Activated naive CD8-positive, alpha-beta T cell treated with anti-CD3 and anti-CD28 coated beads for 36 hours (primary cell): ENCODE measurements at regions not wholly inside any gene's neighbourhood (a gene's known extent, or its start where the extent isn't known, plus 50 kb on each side); places are given as distances from the start of the nearest gene placed in this dataset.
"Not testable (repeated sequence)": the region's sequence is repeated elsewhere in the genome, so short reads cannot be mapped to it uniquely, and the experiment has no call there.

Experiments
- DNase-seq: peaks from one replicate; pipeline ENCODE4 v3.0.0; 2021
- H3K27ac Mint-ChIP-seq: one replicate; pipeline ENCODE4 v1.8.0; 2022; ENCODE audit warnings: mild to moderate bottlenecking, moderate library complexity, mixed read lengths
- H3K27me3 Mint-ChIP-seq: one replicate; pipeline ENCODE4 v1.8.0; 2022; ENCODE audit warnings: mild to moderate bottlenecking, mixed read lengths
- H3K36me3 Mint-ChIP-seq: one replicate; pipeline ENCODE4 v1.8.0; 2021; ENCODE audit warnings: mild to moderate bottlenecking, mixed read lengths
- H3K4me1 Mint-ChIP-seq: one replicate; pipeline ENCODE4 v1.8.0; 2021; ENCODE audit warnings: mixed read lengths
- H3K4me3 Mint-ChIP-seq: one replicate; pipeline ENCODE4 v1.8.0; 2022; ENCODE audit warnings: mild to moderate bottlenecking, moderate library complexity, mixed read lengths
- H3K9me3 Mint-ChIP-seq: one replicate; pipeline ENCODE4 v1.8.0; 2022; ENCODE audit warnings: mixed read lengths

DNA sequence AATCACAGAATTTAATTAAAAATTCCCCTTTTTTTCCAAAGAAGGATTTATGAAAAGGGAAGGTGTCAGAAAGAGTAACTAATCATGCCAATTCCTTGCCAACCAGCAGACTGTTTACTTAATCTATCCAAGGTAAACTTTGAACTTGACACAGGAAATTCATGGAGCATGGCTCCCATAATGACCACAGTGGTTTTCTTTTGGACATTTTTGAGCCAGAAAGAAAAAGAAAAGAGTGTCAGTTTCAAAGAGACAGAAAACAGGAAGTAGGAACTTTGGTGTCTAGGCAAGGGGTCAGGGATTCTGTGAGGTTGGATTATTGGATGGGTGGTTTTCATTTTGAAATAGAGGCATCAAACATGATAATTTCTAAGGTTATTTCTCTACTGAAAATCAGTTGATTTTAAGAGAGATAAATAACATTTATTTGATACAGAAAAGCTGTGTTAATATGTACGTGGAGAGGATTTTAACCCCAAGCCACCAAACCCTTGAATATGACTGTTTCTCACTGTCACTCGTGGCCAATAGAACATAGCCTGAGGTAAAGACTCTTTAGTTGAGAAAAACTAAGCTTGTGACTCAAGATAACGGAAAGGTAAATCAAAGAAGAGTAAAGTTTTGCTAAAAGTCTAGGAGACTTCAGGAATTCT, 196.1 kb downstream of the TTC6 start:
- H3K9me3 Mint-ChIP-seq: no peaks in the 10 kb centered on the region
- no peak overlapping the region for H3K27ac Mint-ChIP-seq

DNA sequence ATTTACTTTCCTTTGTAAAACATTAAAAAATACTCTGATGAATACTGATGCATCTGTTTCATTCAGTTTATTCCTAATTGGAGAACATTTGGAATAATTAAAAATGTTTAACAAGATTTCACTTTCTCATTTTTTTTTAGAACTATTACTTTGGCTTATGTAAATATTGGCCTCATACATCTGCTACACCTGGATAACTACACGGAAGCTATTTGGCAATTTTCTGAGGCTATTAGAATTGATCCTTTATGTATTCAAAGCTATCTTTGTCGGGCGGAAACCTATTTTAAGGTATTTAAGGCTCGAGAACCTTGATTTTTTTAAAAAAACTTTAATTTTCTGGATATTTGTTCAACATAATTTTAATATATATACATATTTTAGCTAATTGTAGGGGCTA, 196.7 kb downstream of the TTC6 start:
- Mint-ChIP-seq H3K27me3 (no peaks in the 10 kb centered on the region), H3K4me1 (no peaks in the 10 kb centered on the region), H3K36me3 (no peaks in the 10 kb centered on the region), H3K4me3 (no peak overlapping the region), H3K9me3 (no peaks in the 10 kb centered on the region), H3K27ac (no peak overlapping the region)
- DNase-seq: no peak

More for the DNA sequence above, 196.1 kb downstream of the TTC6 start:
- Mint-ChIP-seq H3K27me3 (no peaks in the 10 kb centered on the region), H3K36me3 (no peaks in the 10 kb centered on the region), H3K4me1 (no peaks in the 10 kb centered on the region), H3K4me3 (no peak overlapping the region)
- DNase-seq: no peak

DNA sequence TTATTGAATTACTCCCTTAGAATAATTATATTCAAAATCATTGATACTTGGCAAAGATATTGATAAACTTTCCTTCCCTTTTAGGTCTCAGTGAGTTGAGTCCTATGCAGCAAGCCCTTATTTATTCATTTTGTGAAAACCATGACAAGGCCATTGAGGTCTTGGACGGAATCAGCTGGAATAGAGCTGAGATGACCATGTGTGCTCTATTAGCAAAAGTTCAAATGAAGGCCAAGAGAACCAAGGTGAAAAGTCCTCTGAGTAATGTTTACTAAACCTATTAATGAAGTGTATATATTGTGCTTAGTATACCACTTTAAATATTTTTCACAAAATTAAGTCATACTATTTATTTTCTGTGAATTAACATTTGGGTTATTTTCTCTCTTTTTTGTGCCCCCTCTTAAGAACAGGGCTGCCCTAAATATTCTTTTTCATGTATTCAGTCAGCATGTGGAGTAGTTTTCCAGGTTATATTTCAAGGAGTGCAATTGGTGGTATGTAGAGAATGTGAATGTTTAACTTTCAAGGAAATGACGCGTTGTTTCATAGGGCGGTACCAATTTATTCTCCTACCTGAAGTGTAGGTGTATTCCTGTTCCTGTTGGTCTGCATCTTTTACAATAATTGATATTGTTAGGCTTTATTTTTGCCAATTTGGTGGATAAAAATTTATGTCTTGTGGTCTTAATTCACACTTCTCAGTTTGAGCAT, 201.4 kb downstream of the TTC6 start:
- Mint-ChIP-seq H3K36me3 (no peaks in the 10 kb centered on the region), H3K4me3 (no peak overlapping the region), H3K27me3 (no peaks in the 10 kb centered on the region), H3K27ac (no peak overlapping the region), H3K4me1 (no peaks in the 10 kb centered on the region), H3K9me3 (no peaks in the 10 kb centered on the region)
- DNase-seq: no peak

DNA sequence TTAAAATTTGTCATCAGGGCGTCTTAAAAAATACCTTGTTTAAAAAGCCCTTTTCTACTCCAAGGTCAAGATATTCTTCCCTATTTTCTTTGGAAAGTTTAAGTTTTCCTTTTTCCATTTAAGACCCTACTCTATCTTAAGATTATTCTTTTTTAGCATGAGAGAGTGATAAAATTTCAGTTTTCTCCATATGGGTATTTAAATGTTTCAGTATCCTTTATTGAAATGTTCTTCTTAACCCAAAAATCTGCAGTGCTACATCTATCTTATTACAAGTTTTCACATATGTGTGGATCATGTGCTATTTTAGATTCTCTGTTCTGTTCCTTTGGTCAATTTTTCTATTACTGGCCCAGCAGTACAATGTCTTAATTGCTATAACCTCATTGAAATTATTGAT, 202.2 kb downstream of the TTC6 start:
- H3K4me3 Mint-ChIP-seq: no peak overlapping the region
- H3K27ac Mint-ChIP-seq: no peak overlapping the region
- no peak for DNase-seq
- no peaks in the 10 kb centered on the region for H3K27me3 Mint-ChIP-seq
- H3K4me1 Mint-ChIP-seq: no peaks in the 10 kb centered on the region
- no peaks in the 10 kb centered on the region for H3K9me3 Mint-ChIP-seq
- H3K36me3 Mint-ChIP-seq: no peaks in the 10 kb centered on the region

DNA sequence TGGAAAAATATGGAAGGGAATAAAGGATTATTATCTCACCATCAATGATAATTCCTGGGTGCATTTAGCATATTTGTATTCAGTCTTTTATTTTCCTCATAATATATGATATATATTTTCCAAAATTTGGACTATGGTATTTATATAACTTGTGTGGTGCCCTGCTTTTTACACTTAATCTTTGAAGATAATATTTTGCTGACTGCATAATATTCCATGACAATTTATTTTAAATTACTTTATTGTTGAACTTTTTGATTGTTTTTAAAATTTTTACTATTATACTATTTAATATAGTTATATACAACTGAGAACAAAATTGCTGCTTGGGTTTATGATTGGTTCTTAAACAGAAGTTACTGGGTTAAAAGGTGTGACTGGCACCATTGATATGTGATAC, 212.3 kb downstream of the TTC6 start:
- Mint-ChIP-seq H3K36me3 (no peaks in the 10 kb centered on the region), H3K27ac (no peak overlapping the region), H3K4me1 (no peaks in the 10 kb centered on the region), H3K4me3 (no peak overlapping the region), H3K9me3 (no peaks in the 10 kb centered on the region), H3K27me3 (no peaks in the 10 kb centered on the region)
- DNase-seq: no peak

DNA sequence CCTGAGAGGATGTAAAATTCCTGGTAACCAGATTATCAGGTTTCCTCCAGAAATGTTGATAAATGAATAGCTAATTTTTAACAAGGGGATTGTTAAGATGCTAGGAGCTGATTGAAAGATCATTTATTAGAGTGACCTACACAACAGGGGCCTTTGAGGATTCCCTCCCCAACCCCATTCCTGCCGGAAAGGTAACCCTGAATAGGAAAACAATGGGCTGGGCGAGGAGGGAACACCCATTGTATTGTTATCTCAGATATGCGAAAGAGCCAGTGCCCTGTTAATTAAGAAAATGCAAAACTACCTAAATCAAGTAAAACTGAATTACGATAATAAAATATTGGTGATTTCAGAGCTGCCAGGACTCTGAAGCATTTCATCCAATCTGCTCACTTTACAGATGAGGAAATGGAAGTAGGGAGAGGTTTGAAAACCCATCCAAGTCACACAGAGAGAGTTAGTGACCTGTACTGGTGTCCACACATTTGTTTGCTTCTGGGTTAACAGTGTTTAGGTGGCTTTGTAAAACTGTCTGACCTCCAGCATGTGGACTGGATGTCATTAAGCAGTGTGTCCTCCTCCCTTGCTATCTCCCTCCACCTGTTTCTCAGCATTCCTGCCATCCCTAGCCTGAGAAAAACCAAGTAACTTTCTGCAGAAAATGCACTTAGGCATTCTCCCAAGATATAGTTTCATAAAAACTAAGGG, 214.8 kb downstream of the TTC6 start:
- H3K27ac Mint-ChIP-seq: no peak overlapping the region
- no peaks in the 10 kb centered on the region for H3K36me3 Mint-ChIP-seq
- H3K4me1 Mint-ChIP-seq: no peaks in the 10 kb centered on the region
- H3K9me3 Mint-ChIP-seq: no peaks in the 10 kb centered on the region
- H3K4me3 Mint-ChIP-seq: no peak overlapping the region
- no peaks in the 10 kb centered on the region for H3K27me3 Mint-ChIP-seq
- DNase-seq: no peak

DNA sequence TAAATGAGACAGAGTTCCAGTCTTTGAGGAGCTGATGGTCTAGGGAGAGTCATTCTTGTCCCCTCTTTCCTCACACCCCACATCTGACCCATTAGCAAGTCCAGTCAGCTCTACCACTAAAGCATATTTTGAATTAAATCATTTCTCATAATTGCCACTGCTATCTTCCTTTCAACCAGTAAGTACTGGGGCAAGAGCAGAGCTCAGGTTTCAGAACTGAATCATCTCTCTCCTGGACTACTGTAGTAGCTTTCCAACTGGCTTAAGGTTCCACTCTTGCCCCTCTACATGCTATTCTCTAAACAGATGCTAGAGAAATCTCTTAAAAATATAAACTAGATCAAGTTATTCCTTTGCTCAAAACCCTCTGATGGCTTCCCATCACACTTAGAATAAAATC, 218.3 kb downstream of the TTC6 start:
- DNase-seq: no peak
- Mint-ChIP-seq H3K9me3 (no peaks in the 10 kb centered on the region), H3K4me1 (no peaks in the 10 kb centered on the region), H3K36me3 (no peaks in the 10 kb centered on the region), H3K4me3 (no peak overlapping the region), H3K27ac (no peak overlapping the region), H3K27me3 (peaks cover 4% of the 10 kb centered on the region)

DNA sequence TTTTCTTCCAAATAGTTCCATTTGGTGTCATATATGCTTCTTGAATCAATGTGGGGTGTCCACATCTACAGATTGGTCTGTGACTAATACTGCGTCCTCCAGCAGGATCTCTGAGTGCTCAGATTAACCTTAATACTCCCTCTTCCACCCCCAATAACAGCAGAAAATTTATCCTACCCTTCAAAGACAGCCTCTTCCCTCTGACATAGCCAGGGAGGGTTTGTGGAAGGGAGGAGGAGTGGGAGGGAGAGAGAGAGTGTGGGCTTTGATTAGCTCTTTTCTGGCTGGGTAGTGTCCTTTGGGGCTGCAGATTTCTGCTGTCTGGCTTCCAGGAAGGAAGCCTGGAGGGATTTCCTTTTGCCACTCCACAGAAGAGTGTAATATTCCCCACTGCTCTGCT, 220.7 kb downstream of the TTC6 start:
- Mint-ChIP-seq H3K27me3 (peaks cover 8% of the 10 kb centered on the region), H3K4me3 (no peak overlapping the region), H3K27ac (no peak overlapping the region), H3K4me1 (no peaks in the 10 kb centered on the region), H3K9me3 (no peaks in the 10 kb centered on the region), H3K36me3 (no peaks in the 10 kb centered on the region)
- no peak for DNase-seq

DNA sequence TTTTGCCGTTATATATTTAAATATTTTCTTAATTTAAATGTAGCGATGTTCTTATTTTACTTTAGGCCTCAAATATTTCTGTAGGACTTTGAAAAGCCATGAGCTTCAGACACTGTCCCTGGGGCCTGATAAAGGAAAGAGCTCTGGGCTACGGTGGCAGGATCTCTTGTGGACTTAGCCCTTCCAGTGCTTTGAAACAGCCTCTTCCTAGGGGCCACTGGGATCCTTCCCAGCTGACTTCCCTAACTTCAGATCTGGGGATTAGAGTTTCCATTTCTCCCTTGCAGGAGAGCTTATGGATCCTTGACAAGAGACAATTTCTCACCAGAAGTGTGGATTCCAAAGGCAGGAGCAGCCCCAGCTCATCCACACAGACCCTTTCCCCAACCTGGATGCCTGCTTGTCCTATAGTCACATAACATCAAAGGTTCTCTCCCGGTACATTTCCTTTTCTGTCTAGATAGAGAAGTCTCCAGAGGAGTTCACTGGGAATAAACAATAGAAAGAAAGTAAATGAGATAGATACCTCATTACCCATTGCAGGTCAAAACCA, 221.4 kb downstream of the TTC6 start:
- Mint-ChIP-seq H3K4me3 (no peak overlapping the region), H3K9me3 (no peaks in the 10 kb centered on the region), H3K4me1 (no peaks in the 10 kb centered on the region), H3K27ac (no peak overlapping the region), H3K27me3 (peaks cover 8% of the 10 kb centered on the region), H3K36me3 (no peaks in the 10 kb centered on the region)
- DNase-seq: no peak

DNA sequence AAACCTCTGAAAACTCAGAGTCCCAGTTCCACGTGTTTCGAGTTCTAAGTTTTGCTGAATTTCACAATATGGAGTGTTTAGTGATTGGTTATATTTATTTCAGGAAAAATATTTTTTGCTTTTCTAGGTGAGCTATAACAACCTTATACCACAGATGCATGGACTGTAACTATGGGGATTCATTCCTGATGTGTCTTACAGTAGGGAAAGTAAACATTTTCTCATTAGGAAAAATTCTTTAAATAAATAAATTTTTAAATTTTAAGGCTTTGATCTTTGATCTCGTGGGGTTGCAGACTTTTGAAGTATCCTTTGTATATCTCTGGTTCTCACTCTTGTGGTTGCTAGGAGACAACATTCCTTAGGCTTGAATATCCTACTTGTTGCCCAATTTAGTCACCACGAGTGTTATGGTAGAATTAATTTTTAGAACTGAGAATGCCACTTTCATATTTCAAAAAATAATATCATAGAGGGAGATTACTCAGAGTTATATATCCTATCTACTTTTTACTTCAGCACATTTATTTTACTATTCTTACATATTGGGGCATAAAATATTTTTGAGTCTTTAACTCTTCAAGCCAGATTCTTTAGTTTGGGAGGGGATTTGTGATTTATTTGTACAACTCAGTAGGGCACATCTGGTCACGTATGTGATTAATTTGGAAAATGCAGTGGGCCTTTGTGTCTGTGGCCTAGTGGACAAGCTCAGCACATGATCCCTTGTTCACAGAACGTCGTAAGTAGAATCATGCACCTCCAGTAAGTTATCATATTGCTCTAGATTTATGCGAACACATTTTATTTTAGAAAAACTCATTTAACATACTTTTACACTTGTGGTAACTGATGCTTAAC, 224.0 kb downstream of the TTC6 start:
- H3K4me1 Mint-ChIP-seq: no peaks in the 10 kb centered on the region
- no peaks in the 10 kb centered on the region for H3K36me3 Mint-ChIP-seq
- H3K4me3 Mint-ChIP-seq: no peak overlapping the region

DNA sequence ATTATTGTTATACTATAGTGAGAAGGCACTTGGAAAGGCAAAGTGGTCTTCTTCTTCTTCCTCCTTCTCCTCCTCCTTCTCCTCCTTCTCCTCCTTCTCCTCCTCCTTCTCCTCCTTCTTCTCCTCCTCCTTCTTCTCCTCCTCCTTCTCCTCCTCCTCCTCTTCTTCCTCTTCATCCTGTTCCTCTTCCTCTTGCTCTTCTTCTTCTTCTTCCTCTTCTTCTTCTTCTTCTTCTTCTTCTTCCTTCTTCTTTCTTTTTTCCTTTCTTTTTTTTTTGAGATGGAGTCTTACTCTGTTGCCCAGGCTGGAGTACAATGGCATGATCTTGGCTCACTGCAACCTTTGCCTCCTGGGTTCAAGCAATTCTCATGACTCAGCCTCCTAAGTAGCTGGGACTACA, 225.4 kb downstream of the TTC6 start:
- H3K27ac Mint-ChIP-seq, H3K9me3 Mint-ChIP-seq, H3K4me1 Mint-ChIP-seq, DNase-seq, H3K36me3 Mint-ChIP-seq, H3K4me3 Mint-ChIP-seq, H3K27me3 Mint-ChIP-seq: not testable (repeated sequence)

More for the DNA sequence above, 224.0 kb downstream of the TTC6 start:
- Mint-ChIP-seq H3K9me3 (no peaks in the 10 kb centered on the region), H3K27ac (no peak overlapping the region), H3K27me3 (peaks cover 8% of the 10 kb centered on the region)
- no peak for DNase-seq

DNA sequence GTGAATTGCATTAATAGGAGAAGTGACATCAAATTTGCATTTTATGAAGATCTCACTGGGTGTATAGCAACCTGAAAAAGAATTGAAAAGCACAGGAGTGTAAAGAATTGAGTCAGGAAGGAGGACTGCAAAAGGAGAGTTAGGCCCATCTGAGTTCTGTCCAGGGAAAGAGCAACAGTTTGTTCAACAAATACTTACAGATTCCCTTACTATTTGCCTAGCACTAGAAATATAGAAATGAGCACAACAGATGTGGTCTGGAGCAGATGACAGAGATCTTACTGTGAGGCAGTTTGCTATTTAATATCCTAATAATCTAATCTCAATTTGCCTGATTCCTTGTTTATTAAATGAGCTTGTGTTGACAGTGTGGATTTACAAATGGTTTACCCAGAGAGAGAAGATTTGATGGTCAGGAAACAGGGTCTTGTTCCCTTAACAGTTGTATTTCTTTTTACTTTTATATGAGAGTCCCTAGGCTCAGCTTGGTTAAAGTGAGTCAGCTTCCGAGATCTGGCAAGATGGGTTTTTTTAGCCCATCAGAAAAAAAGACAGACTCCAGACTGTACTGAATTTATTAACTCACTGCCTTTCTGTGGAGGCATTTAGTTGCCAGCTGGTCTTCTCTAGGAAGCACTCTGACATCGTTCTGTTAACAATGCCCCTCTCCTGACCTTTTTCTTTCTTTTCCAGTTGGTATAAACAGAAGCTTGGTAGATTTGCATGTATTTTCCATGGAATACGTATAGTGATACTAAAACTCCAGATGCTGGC, 229.7 kb downstream of the TTC6 start:
- Mint-ChIP-seq H3K27me3 (peaks cover 3% of the 10 kb centered on the region), H3K9me3 (no peaks in the 10 kb centered on the region), H3K4me3 (no peak overlapping the region)

DNA sequence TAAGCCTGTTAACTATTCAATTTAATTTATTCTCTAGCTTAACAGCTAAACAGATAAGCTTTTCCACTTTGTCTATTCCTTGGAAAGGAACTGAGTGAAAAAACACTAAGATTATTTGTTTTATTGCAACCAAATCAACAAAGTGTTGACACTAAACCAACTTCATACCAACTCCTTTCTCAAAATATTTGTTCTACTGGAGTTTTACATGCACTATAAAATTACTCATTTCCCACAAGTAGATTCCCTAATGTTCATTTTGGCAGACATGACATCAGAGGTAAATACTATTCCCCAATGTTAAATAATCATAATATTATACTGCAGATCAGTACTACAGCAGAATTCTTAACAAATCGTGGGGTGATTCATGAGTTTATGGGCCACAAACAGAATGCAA, 231.4 kb downstream of the TTC6 start:
- DNase-seq: no peak
- Mint-ChIP-seq H3K4me1 (no peaks in the 10 kb centered on the region), H3K27ac (no peak overlapping the region)

More for the DNA sequence above, 229.7 kb downstream of the TTC6 start:
- no peaks in the 10 kb centered on the region for H3K4me1 Mint-ChIP-seq
- no peaks in the 10 kb centered on the region for H3K36me3 Mint-ChIP-seq
- H3K27ac Mint-ChIP-seq: no peak overlapping the region
- DNase-seq: no peak

DNA sequence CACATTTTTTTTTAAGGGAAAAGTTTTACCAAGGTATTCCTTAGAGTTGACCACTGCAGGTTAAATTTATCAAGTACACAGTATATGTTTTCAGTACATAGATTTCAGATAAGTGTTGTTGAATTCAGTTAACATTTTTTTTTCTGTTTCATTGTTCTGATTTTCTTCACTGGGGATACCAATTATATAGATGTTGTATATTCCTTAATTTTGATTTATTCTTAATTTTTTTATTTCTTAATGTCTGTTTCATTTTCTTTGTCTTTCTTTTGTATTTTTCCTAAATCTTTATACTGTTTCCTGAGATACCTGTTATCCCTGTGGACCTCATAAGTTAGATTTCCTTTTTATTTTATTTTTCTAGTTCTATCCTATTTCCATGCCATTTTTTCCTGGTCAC, 234.8 kb downstream of the TTC6 start:
- H3K27me3 Mint-ChIP-seq: peaks cover 5% of the 10 kb centered on the region
- no peaks in the 10 kb centered on the region for H3K36me3 Mint-ChIP-seq
- no peak overlapping the region for H3K27ac Mint-ChIP-seq
- H3K4me1 Mint-ChIP-seq: no peaks in the 10 kb centered on the region
- no peak for DNase-seq
- no peak overlapping the region for H3K4me3 Mint-ChIP-seq
- peaks cover 26% of the 10 kb centered on the region for H3K9me3 Mint-ChIP-seq

More for the DNA sequence above, 231.4 kb downstream of the TTC6 start:
- H3K9me3 Mint-ChIP-seq: peaks cover 9% of the 10 kb centered on the region
- H3K36me3 Mint-ChIP-seq: no peaks in the 10 kb centered on the region
- H3K4me3 Mint-ChIP-seq: no peak overlapping the region
- H3K27me3 Mint-ChIP-seq: peaks cover 3% of the 10 kb centered on the region
